SJCRH30 (cell line): ENCODE measurements at regions not wholly inside any gene's neighbourhood (a gene's known extent, or its start where the extent isn't known, plus 50 kb on each side); places are given as distances from the start of the nearest gene placed in this dataset.
A peak's percentile ranks its signal among the peaks of the same experiment; 100 is the strongest.
"Not testable (repeated sequence)": the region's sequence is repeated elsewhere in the genome, so short reads cannot be mapped to it uniquely, and the experiment has no call there.

Source experiments
- DNase-seq, 2 experiments: peaks; one replicate each; pipeline ENCODE4 v3.0.0-alpha.2; 2015 to 2020
- H3K27ac ChIP-seq: fragments of 250-450 bp; sonication (Bioruptor Pico); 2 replicates; pipeline ENCODE4 v1.5.1; 2020; ENCODE audit warnings: mild to moderate bottlenecking, moderate library complexity
- H3K27me3 ChIP-seq: fragments of 250-450 bp; sonication (Bioruptor Pico); 2 replicates; pipeline ENCODE4 v1.5.1; 2020; ENCODE audit warnings: mild to moderate bottlenecking, moderate library complexity
- H3K36me3 ChIP-seq: fragments of 250-450 bp; sonication (Bioruptor Pico); 2 replicates; pipeline ENCODE4 v1.5.1; 2020; ENCODE audit warnings: mild to moderate bottlenecking, moderate library complexity
- H3K4me1 ChIP-seq: fragments of 250-450 bp; sonication (Bioruptor Pico); 2 replicates; pipeline ENCODE4 v1.5.1; 2020; ENCODE audit warnings: mild to moderate bottlenecking, moderate library complexity
- H3K4me3 ChIP-seq: fragments of 250-450 bp; sonication (Bioruptor Pico); 2 replicates; pipeline ENCODE4 v1.5.1; 2020; ENCODE audit warnings: mild to moderate bottlenecking, moderate library complexity
- H3K9me3 ChIP-seq: fragments of 250-450 bp; sonication (Bioruptor Pico); replicated peaks from 2 replicates; pipeline ENCODE4 v1.5.1; 2020; ENCODE audit warnings: mild to moderate bottlenecking, moderate library complexity

GRCh38 chr9:12314589-12314988 lies 378.6 kb upstream of the TYRP1 start:
- Histone ChIP-seq H3K36me3 (no peaks in the 10 kb centered on the region), H3K4me3 (no peak overlapping the region), H3K27ac (no peak overlapping the region), H3K9me3 (no peaks in the 10 kb centered on the region), H3K27me3 (no peaks in the 10 kb centered on the region), H3K4me1 (no peaks in the 10 kb centered on the region)
- DNase-seq = no peak

- Histone ChIP-seq H3K27me3 (no peaks in the 10 kb centered on the region), H3K4me3 (no peak overlapping the region), H3K9me3 (no peaks in the 10 kb centered on the region), H3K27ac (no peak overlapping the region), H3K4me1 (no peaks in the 10 kb centered on the region), H3K36me3 (no peaks in the 10 kb centered on the region)
- DNase-seq = no peak
Observed at GRCh38 chr9:12318732-12319685, 374.2 kb upstream of the TYRP1 start.

GRCh38 chr9:12329623-12329985 lies 363.6 kb upstream of the TYRP1 start:
- H3K27me3 ChIP-seq = no peaks in the 10 kb centered on the region
- H3K4me3 ChIP-seq = no peak overlapping the region
- no peak for DNase-seq
- no peaks in the 10 kb centered on the region for H3K4me1 ChIP-seq
- H3K36me3 ChIP-seq = no peaks in the 10 kb centered on the region
- no peak overlapping the region for H3K27ac ChIP-seq
- no peaks in the 10 kb centered on the region for H3K9me3 ChIP-seq

- not testable (repeated sequence) for H3K9me3 ChIP-seq, H3K4me1 ChIP-seq, H3K36me3 ChIP-seq, DNase-seq, H3K27ac ChIP-seq, H3K27me3 ChIP-seq
- peak overlapping the region; percentile 19; the same call in 1 of the 2 replicates for H3K4me3 ChIP-seq
Observed at GRCh38 chr9:12333966-12334365, 359.2 kb upstream of the TYRP1 start.

- no peaks in the 10 kb centered on the region for H3K27me3 ChIP-seq
- no peak overlapping the region for H3K27ac ChIP-seq
- no peaks in the 10 kb centered on the region for H3K36me3 ChIP-seq
- DNase-seq = no peak
- H3K4me1 ChIP-seq = no peaks in the 10 kb centered on the region
- H3K9me3 ChIP-seq = no peaks in the 10 kb centered on the region
- H3K4me3 ChIP-seq = no peak overlapping the region
Observed at GRCh38 chr9:12350775-12351174, 342.4 kb upstream of the TYRP1 start.

- no peak for DNase-seq
- H3K27ac ChIP-seq = no peak overlapping the region
- no peaks in the 10 kb centered on the region for H3K4me1 ChIP-seq
- H3K9me3 ChIP-seq = no peaks in the 10 kb centered on the region
- no peaks in the 10 kb centered on the region for H3K36me3 ChIP-seq
- H3K4me3 ChIP-seq = no peak overlapping the region
- H3K27me3 ChIP-seq = no peaks in the 10 kb centered on the region
Observed at GRCh38 chr9:12351293-12352044, 341.7 kb upstream of the TYRP1 start.

- DNase-seq = no peak
Observed at GRCh38 chr9:12352045-12352315, 341.2 kb upstream of the TYRP1 start.

GRCh38 chr9:12363439-12363838 lies 329.7 kb upstream of the TYRP1 start:
- DNase-seq = no peak
- peaks cover 11% of the 10 kb centered on the region for H3K4me1 ChIP-seq
- H3K9me3 ChIP-seq = no peaks in the 10 kb centered on the region
- no peaks in the 10 kb centered on the region for H3K36me3 ChIP-seq
- no peak overlapping the region for H3K27ac ChIP-seq
- no peak overlapping the region for H3K4me3 ChIP-seq
- no peaks in the 10 kb centered on the region for H3K27me3 ChIP-seq

More at GRCh38 chr9:12352045-12352315, 341.2 kb upstream of the TYRP1 start:
- Histone ChIP-seq H3K9me3 (no peaks in the 10 kb centered on the region), H3K36me3 (no peaks in the 10 kb centered on the region), H3K4me1 (no peaks in the 10 kb centered on the region), H3K27me3 (no peaks in the 10 kb centered on the region), H3K4me3 (no peak overlapping the region), H3K27ac (no peak overlapping the region)

GRCh38 chr9:12368569-12368968 lies 324.6 kb upstream of the TYRP1 start:
- Histone ChIP-seq H3K36me3 (no peaks in the 10 kb centered on the region), H3K27ac (no peak overlapping the region), H3K4me1 (no peaks in the 10 kb centered on the region), H3K27me3 (no peaks in the 10 kb centered on the region), H3K9me3 (no peaks in the 10 kb centered on the region), H3K4me3 (no peak overlapping the region)
- no peak for DNase-seq

- H3K4me3 ChIP-seq = no peak overlapping the region
- no peaks in the 10 kb centered on the region for H3K27me3 ChIP-seq
- DNase-seq = no peak
- H3K27ac ChIP-seq = no peak overlapping the region
- no peaks in the 10 kb centered on the region for H3K9me3 ChIP-seq
- no peaks in the 10 kb centered on the region for H3K36me3 ChIP-seq
- no peaks in the 10 kb centered on the region for H3K4me1 ChIP-seq
Observed at GRCh38 chr9:12391839-12392509, 301.2 kb upstream of the TYRP1 start.

GRCh38 chr9:12394105-12394504 lies 299.1 kb upstream of the TYRP1 start:
- no peak for DNase-seq
- no peaks in the 10 kb centered on the region for H3K4me1 ChIP-seq
- no peaks in the 10 kb centered on the region for H3K9me3 ChIP-seq
- no peak overlapping the region for H3K4me3 ChIP-seq
- no peak overlapping the region for H3K27ac ChIP-seq
- H3K36me3 ChIP-seq = no peaks in the 10 kb centered on the region
- H3K27me3 ChIP-seq = no peaks in the 10 kb centered on the region

GRCh38 chr9:12403721-12404120 lies 289.5 kb upstream of the TYRP1 start:
- H3K9me3 ChIP-seq = no peaks in the 10 kb centered on the region
- H3K36me3 ChIP-seq = no peaks in the 10 kb centered on the region
- no peak overlapping the region for H3K4me3 ChIP-seq
- H3K4me1 ChIP-seq = no peaks in the 10 kb centered on the region
- DNase-seq = no peak
- H3K27me3 ChIP-seq = no peaks in the 10 kb centered on the region
- no peak overlapping the region for H3K27ac ChIP-seq

- H3K4me1 ChIP-seq = no peaks in the 10 kb centered on the region
- H3K27ac ChIP-seq = no peak overlapping the region
- H3K4me3 ChIP-seq = no peak overlapping the region
- no peaks in the 10 kb centered on the region for H3K36me3 ChIP-seq
- no peaks in the 10 kb centered on the region for H3K9me3 ChIP-seq
- no peak for DNase-seq
- H3K27me3 ChIP-seq = no peaks in the 10 kb centered on the region
Observed at GRCh38 chr9:12413986-12414385, 279.2 kb upstream of the TYRP1 start.

- Histone ChIP-seq H3K9me3 (no peaks in the 10 kb centered on the region), H3K27me3 (no peaks in the 10 kb centered on the region), H3K36me3 (no peaks in the 10 kb centered on the region), H3K4me1 (no peaks in the 10 kb centered on the region), H3K4me3 (no peak overlapping the region), H3K27ac (no peak overlapping the region)
- DNase-seq = peak in 1 of 2 experiments; percentile 1
Observed at GRCh38 chr9:12414514-12414913, 278.7 kb upstream of the TYRP1 start.

GRCh38 chr9:12415361-12415760 lies 277.8 kb upstream of the TYRP1 start:
- no peaks in the 10 kb centered on the region for H3K9me3 ChIP-seq
- no peak overlapping the region for H3K4me3 ChIP-seq
- no peaks in the 10 kb centered on the region for H3K36me3 ChIP-seq
- H3K27me3 ChIP-seq = no peaks in the 10 kb centered on the region
- no peak for DNase-seq
- H3K4me1 ChIP-seq = no peaks in the 10 kb centered on the region
- no peak overlapping the region for H3K27ac ChIP-seq
